Esophagus muscularis mucosa (tissue), 4 donors: ENCODE measurements at regions not wholly inside any gene's neighbourhood (a gene's known extent, or its start where the extent isn't known, plus 50 kb on each side); places are given as distances from the start of the nearest gene placed in this dataset.

Experiments
- DNase-seq: peaks from one replicate; pipeline ENCODE4 v3.0.0-alpha.2; 2017; ENCODE audit errors: extremely low spot score
- H3K27ac ChIP-seq, 4 donors: fragments of 200-600 bp; sonication (generic); replicated peaks in 1 of 4; 1 replicate in 3 of 4; 2 replicates in 1 of 4; pipeline ENCODE4 v1.5.1; 2016 to 2019; ENCODE audit warnings: mild to moderate bottlenecking in 1 of 4
- H3K27me3 ChIP-seq, 4 donors: fragments of 200-600 bp; sonication (generic); one replicate each; pipeline versions ENCODE4 v1.5.1 to v1.6.0; 2016 to 2019
- H3K36me3 ChIP-seq, 4 donors: fragments of 200-600 bp; sonication (generic); one replicate each; pipeline ENCODE4 v1.5.1; 2016 to 2019
- H3K4me1 ChIP-seq, 4 donors: fragments of 200-600 bp; sonication (generic); one replicate each; pipeline ENCODE4 v1.5.1; 2016 to 2019
- H3K4me3 ChIP-seq, 4 donors: fragments of 200-600 bp; sonication (generic); 1 replicate in 2 of 4; 2 replicates in 2 of 4; pipeline ENCODE4 v1.5.1; 2016 to 2019; ENCODE audit warnings: mild to moderate bottlenecking in 4 of 4, moderate library complexity in 1 of 4
- H3K9me3 ChIP-seq, 4 donors: fragments of 200-600 bp; sonication (generic); 1 replicate in 3 of 4; 2 replicates in 1 of 4; pipeline ENCODE4 v1.5.1; 2016 to 2019
- EP300 ChIP-seq: sonication (generic); formaldehyde crosslinking; IDR thresholded peaks from one replicate; pipeline ENCODE4 v1.6.1; 2017; ENCODE audit warnings: antibody characterized with exemption
- POLR2A ChIP-seq: fragments of 450-650 bp; IDR thresholded peaks from one replicate; pipeline ENCODE4 v1.6.1; 2017; ENCODE audit warnings: antibody characterized with exemption, moderate library complexity, mild to moderate bottlenecking, low read depth
- POLR2AphosphoS5 ChIP-seq, 2 donors: sonication (generic); formaldehyde crosslinking; IDR thresholded peaks; one replicate each; pipeline ENCODE4 v1.6.1; 2017; ENCODE audit warnings: antibody characterized with exemption in 2 of 2
- WGBS: methylation state at CpG from one replicate; pipeline ENCODE4 v1.1.5; 2018; 5-methylcytosine and 5-hydroxymethylcytosine counted together
- intact Hi-C: fragments of 100-400 bp; cut with DNase I; formaldehyde crosslinking; loops from one replicate; pipeline ENCODE4 v1.15.1; 2023
- TF ChIP-seq, protein P1 (sequence below), 3 experiments: fragments of 200-600 bp in 2 of 3; fragments of 450-650 bp in 1 of 3; sonication (generic) in 2 of 3; IDR thresholded peaks; one replicate each; pipeline ENCODE4 v1.5.1; 2017 to 2019; ENCODE audit warnings: antibody characterized with exemption in 3 of 3, mild to moderate bottlenecking in 2 of 3, moderate library complexity in 1 of 3

DNA sequence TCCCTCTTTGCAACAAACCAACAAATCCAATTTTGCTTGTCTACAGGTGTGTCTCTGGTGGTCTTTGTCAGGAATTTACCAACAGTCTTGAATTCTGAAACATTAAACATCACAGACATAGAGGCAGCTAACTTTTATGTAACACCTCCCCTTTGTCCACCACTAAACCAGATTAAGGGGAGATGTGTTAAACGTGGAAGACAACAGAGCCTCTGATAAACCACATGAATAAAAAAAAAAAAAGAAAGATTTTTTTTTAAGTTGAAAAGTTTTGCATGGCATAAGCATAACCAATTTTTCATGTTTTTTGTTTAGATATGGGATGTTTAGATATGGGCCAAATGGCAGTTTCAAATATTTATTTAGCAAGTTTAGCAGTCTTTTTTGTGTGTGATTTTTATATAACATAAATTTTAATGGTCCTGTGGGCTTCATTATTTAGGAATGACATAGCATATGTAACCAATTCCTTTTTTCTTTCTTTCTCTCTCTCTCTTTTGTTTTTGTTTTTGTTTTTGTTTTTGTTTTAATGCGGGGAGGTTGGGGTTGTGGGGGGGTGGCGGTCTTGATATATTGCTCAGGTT is 60.7 kb upstream of the BTN3A2 start:
- no peak for DNase-seq
- Histone ChIP-seq H3K27me3 (no peaks in the 10 kb centered on the region), H3K4me3 (peak overlapping the region; percentile 38 to 56 (median 48)), H3K36me3 (no peaks in the 10 kb centered on the region), H3K27ac (peak overlapping the region in 3 of 4 donors; percentile 68 to 73 (median 70)), H3K4me1 (peaks cover 0 to 5% (median 2%) of the 10 kb centered on the region in 4 donors), H3K9me3 (no peaks in the 10 kb centered on the region)
- intact Hi-C loops: no loop called here
- WGBS: 29% methylated on average over 3 of the region's 3 CpGs
- TF ChIP-seq, protein P1, sequence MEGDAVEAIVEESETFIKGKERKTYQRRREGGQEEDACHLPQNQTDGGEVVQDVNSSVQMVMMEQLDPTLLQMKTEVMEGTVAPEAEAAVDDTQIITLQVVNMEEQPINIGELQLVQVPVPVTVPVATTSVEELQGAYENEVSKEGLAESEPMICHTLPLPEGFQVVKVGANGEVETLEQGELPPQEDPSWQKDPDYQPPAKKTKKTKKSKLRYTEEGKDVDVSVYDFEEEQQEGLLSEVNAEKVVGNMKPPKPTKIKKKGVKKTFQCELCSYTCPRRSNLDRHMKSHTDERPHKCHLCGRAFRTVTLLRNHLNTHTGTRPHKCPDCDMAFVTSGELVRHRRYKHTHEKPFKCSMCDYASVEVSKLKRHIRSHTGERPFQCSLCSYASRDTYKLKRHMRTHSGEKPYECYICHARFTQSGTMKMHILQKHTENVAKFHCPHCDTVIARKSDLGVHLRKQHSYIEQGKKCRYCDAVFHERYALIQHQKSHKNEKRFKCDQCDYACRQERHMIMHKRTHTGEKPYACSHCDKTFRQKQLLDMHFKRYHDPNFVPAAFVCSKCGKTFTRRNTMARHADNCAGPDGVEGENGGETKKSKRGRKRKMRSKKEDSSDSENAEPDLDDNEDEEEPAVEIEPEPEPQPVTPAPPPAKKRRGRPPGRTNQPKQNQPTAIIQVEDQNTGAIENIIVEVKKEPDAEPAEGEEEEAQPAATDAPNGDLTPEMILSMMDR (IDR thresholded peaks at IDR 0.05): no peak
- no peak for TF ChIP-seq POLR2AphosphoS5 (IDR thresholded peaks at IDR 0.05)
- no peak for TF ChIP-seq EP300
- no peak for TF ChIP-seq POLR2A

DNA sequence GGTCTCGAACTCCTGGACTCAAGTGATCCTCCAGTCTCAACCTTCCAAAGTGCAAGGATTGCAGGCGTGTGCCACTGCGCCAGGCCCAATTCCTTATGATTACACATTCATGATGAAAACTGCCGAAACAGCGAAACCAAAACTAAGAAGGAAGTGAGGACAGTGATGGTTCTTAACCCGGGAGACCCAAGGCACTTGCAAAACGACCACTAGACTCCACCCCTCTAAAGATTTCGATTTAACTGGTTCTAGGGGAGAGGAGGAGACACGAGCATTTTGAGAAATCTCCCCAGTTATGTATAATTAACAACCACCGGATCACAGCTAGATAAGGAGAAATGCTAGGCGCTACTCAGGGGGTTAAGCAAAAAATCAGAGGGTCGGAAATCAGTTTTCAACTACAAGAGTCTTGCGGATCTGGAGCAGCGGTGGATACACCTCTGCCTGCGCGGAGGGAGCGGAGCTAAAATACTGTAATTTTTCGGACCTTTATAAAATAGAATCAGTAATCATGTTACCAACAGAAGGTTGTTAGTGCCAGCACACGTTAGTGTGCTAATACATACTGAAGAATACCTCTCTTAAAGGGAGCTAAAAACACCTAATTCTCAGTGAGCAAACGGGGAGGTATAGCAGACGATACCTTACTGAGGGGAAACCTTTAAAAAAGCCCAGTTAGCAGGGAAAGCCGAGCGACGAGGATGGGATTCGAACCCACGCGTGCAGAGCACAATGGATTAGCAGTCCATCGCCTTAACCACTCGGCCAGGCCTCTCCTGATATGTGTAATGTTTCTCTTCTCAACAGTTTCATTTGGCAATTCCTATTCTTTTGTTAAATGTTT is 60.0 kb upstream of the BTN3A2 start:
- Histone ChIP-seq H3K27me3 (no peaks in the 10 kb centered on the region), H3K4me1 (peaks cover 0 to 5% (median 2%) of the 10 kb centered on the region in 4 donors), H3K36me3 (no peaks in the 10 kb centered on the region), H3K4me3 (peak overlapping the region; percentile 38 to 56 (median 48)), H3K9me3 (no peaks in the 10 kb centered on the region), H3K27ac (peak overlapping the region; percentile 51 to 73 (median 69))
- TF ChIP-seq POLR2AphosphoS5 (IDR thresholded peaks at IDR 0.05): peak in 1 of 2 donors; percentile 20
- TF ChIP-seq EP300: no peak
- 8% methylated on average over 29 of the region's 29 CpGs for WGBS
- DNase-seq: no peak
- intact Hi-C loops: no loop called here

- no peak for DNase-seq
- H3K9me3 ChIP-seq: no peaks in the 10 kb centered on the region
- 44% methylated on average over 3 of the region's 3 CpGs for WGBS
- peaks cover 0 to 7% (median 2%) of the 10 kb centered on the region in 4 donors for H3K4me1 ChIP-seq
- H3K27ac ChIP-seq: peak overlapping the region in 2 of 4 donors; percentile 68 to 73
- no peak for TF ChIP-seq EP300
- no peak for TF ChIP-seq POLR2AphosphoS5 (IDR thresholded peaks at IDR 0.05)
- TF ChIP-seq, protein P1 (IDR thresholded peaks at IDR 0.05): no peak
- no peak for TF ChIP-seq POLR2A
- H3K27me3 ChIP-seq: no peaks in the 10 kb centered on the region
- no peaks in the 10 kb centered on the region for H3K36me3 ChIP-seq
- H3K4me3 ChIP-seq: peak overlapping the region in 3 of 4 donors; percentile 43 to 56 (median 54)
- intact Hi-C loops: no loop called here
Measured at GRCh38 chr6:26305641-26305969, 59.4 kb upstream of the BTN3A2 start.

DNA sequence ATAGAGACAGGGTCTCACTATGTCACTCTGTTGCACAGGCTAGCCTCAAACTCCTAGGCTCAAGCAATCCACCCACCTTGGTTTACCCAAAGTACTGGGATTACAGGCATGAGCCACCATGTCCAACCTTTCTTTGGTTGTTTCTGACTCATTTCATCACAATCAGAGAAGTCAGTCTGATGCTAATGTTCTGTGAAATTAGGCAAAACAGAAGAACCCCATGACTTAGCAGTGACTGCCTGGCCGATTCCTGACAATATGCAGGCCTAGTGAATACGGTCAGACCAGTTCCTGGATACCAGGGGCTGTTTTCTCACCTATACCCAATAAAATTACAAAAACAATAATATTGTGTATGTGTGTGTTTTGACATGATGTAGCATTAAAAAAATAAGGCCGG is 58.8 kb upstream of the BTN3A2 start:
- H3K4me3 ChIP-seq: no peak overlapping the region
- H3K36me3 ChIP-seq: no peaks in the 10 kb centered on the region
- TF ChIP-seq POLR2A (no peak), EP300 (no peak), POLR2AphosphoS5 (IDR thresholded peaks at IDR 0.05) (no peak)
- TF ChIP-seq, protein P1 (IDR thresholded peaks at IDR 0.05): no peak
- no peak overlapping the region for H3K27ac ChIP-seq
- peaks cover 0 to 13% (median 3%) of the 10 kb centered on the region in 4 donors for H3K4me1 ChIP-seq
- intact Hi-C loops: no loop called here
- H3K9me3 ChIP-seq: no peaks in the 10 kb centered on the region
- H3K27me3 ChIP-seq: no peaks in the 10 kb centered on the region
- WGBS: 100% methylated on average over 3 of the region's 3 CpGs
- DNase-seq: no peak

DNA sequence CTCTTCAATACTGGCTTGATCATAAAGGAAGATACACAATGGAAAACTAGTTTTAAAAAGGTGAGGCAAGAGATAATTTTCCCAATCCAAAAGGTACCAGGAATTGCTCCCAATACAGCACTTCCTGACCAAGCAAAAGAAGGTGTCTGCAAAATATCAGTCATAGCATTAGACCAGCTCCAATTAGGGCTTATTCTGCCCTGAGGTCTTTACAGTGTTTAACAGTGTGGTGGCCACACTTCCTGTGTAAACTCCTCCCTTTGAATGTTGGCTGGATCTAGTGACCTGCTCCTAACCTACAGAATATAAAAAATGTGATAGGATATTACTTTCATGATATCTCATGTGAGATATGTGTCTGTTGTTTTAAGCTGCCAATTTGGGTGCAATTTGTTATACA is 57.1 kb upstream of the BTN3A2 start:
- Histone ChIP-seq H3K36me3 (no peaks in the 10 kb centered on the region), H3K4me3 (no peak overlapping the region), H3K27me3 (no peaks in the 10 kb centered on the region), H3K27ac (no peak overlapping the region), H3K9me3 (no peaks in the 10 kb centered on the region), H3K4me1 (peaks cover 6 to 29% (median 14%) of the 10 kb centered on the region in 4 donors)
- intact Hi-C loops: no loop called here
- no peak for DNase-seq
- TF ChIP-seq POLR2A: no peak
- TF ChIP-seq EP300: no peak
- TF ChIP-seq, protein P1 (IDR thresholded peaks at IDR 0.05): no peak
